Limb (tissue), 2 donors: ENCODE measurements at regions not wholly inside any gene's neighbourhood (a gene's known extent, or its start where the extent isn't known, plus 50 kb on each side); places are given as distances from the start of the nearest gene placed in this dataset.
A peak's percentile ranks its signal among the peaks of the same experiment; 100 is the strongest.
"Not testable (repeated sequence)": the region's sequence is repeated elsewhere in the genome, so short reads cannot be mapped to it uniquely, and the experiment has no call there.

Experiments
- DNase-seq, 2 donors: peaks; one replicate each; pipeline ENCODE4 v3.0.0-alpha.2; 2016; ENCODE audit errors: extremely low spot score in 2 of 2

- DNase-seq, result no peak
Observed at GRCh38 chr4:137866671-137867070, 334.4 kb upstream of the PCDH18 start.

GRCh38 chr4:137861682-137862081 is 329.4 kb upstream of the PCDH18 start:
- DNase-seq, result peak in 1 of 2 donors; percentile 32

GRCh38 chr4:137853424-137853823 is 321.1 kb upstream of the PCDH18 start:
- DNase-seq, result no peak

- DNase-seq, result no peak
Observed at GRCh38 chr4:137852326-137852725, 320.0 kb upstream of the PCDH18 start.

GRCh38 chr4:137851435-137851834 is 319.1 kb upstream of the PCDH18 start:
- DNase-seq, result no peak

- not testable (repeated sequence) for DNase-seq
Observed at GRCh38 chr4:137827945-137828344, 295.7 kb upstream of the PCDH18 start.

- no peak for DNase-seq
Observed at GRCh38 chr4:137825505-137825904, 293.2 kb upstream of the PCDH18 start.

GRCh38 chr4:137823007-137823406 is 290.7 kb upstream of the PCDH18 start:
- DNase-seq, result no peak

GRCh38 chr4:137819964-137820383 is 287.7 kb upstream of the PCDH18 start:
- no peak for DNase-seq

- no peak for DNase-seq
Observed at GRCh38 chr4:137812258-137812657, 280.0 kb upstream of the PCDH18 start.

- no peak for DNase-seq
Observed at GRCh38 chr4:137806420-137806819, 274.1 kb upstream of the PCDH18 start.

GRCh38 chr4:137804906-137805495 is 272.7 kb upstream of the PCDH18 start:
- no peak for DNase-seq

- peak in 1 of 2 donors; percentile 63 for DNase-seq
Observed at GRCh38 chr4:137800861-137801260, 268.6 kb upstream of the PCDH18 start.

GRCh38 chr4:137794764-137795254 is 262.5 kb upstream of the PCDH18 start:
- peak; percentile 30 to 77 for DNase-seq

- not testable (repeated sequence) for DNase-seq
Observed at GRCh38 chr4:137789263-137789662, 257.0 kb upstream of the PCDH18 start.

- not testable (repeated sequence) for DNase-seq
Observed at GRCh38 chr4:137783923-137784322, 251.6 kb upstream of the PCDH18 start.

GRCh38 chr4:137775701-137776100 is 243.4 kb upstream of the PCDH18 start:
- DNase-seq, result no peak

GRCh38 chr4:137774501-137774900 is 242.2 kb upstream of the PCDH18 start:
- no peak for DNase-seq

GRCh38 chr4:137768881-137769280 is 236.6 kb upstream of the PCDH18 start:
- DNase-seq, result no peak

GRCh38 chr4:137768196-137768595 is 235.9 kb upstream of the PCDH18 start:
- DNase-seq, result no peak

- no peak for DNase-seq
Observed at GRCh38 chr4:137762591-137762990, 230.3 kb upstream of the PCDH18 start.

GRCh38 chr4:137754652-137755471 is 222.6 kb upstream of the PCDH18 start:
- peak in 1 of 2 donors; percentile 43 for DNase-seq

- no peak for DNase-seq
Observed at GRCh38 chr4:137749466-137749865, 217.2 kb upstream of the PCDH18 start.
